HepG2 (cell line): ENCODE measurements at regions not wholly inside any gene's neighbourhood (a gene's known extent, or its start where the extent isn't known, plus 50 kb on each side); places are given as distances from the start of the nearest gene placed in this dataset.

ENCODE experiments used
- CEBPB ChIP-seq: IDR thresholded peaks from 2 replicates; pipeline ENCODE4 v1.6.1; 2011; ENCODE audit warnings: low read depth, low read length, improper control_type of control experiment, borderline replicate concordance
- CEBPG ChIP-seq: IDR thresholded peaks from 2 replicates; pipeline ENCODE4 v1.6.1; 2016
- ETV5 ChIP-seq: IDR thresholded peaks from 2 replicates; pipeline ENCODE4 v1.6.1; 2018; ENCODE audit warnings: missing biosample characterization, missing genetic modification reagents, inconsistent platforms, borderline replicate concordance
- HMGXB4 ChIP-seq, 2 experiments: sonication (generic) in 1 of 2; formaldehyde crosslinking in 1 of 2; IDR thresholded peaks; 2 replicates each; pipeline versions ENCODE4 v1.4.0 to v1.6.1; 2018 to 2020; ENCODE audit warnings: missing genetic modification reagents in 2 of 2, borderline replicate concordance in 1 of 2, low read depth in 1 of 2, mild to moderate bottlenecking in 1 of 2, missing biosample characterization in 1 of 2
- HNF4A ChIP-seq: sonication (generic); formaldehyde crosslinking; IDR thresholded peaks from 2 replicates; pipeline ENCODE4 v1.4.0; 2020; ENCODE audit warnings: missing genetic modification reagents
- MEIS2 ChIP-seq: sonication (generic); formaldehyde crosslinking; IDR thresholded peaks from 2 replicates; pipeline ENCODE4 v1.9.0; 2021; ENCODE audit warnings: mild to moderate bottlenecking, missing genetic modification reagents
- PHF20 ChIP-seq: sonication (generic); formaldehyde crosslinking; IDR thresholded peaks from 2 replicates; pipeline ENCODE4 v1.5.0; 2020; ENCODE audit warnings: mild to moderate bottlenecking, missing genetic modification reagents
- POLR2AphosphoS5 ChIP-seq: IDR thresholded peaks from 2 replicates; pipeline ENCODE4 v1.6.1; 2012; ENCODE audit warnings: low read depth, low read length
- SP2 ChIP-seq: sonication (generic); formaldehyde crosslinking; IDR thresholded peaks from 2 replicates; pipeline ENCODE4 v1.5.1; 2020; ENCODE audit warnings: mild to moderate bottlenecking, missing genetic modification reagents
- SRSF1 ChIP-seq: fragments of 200-400 bp; formaldehyde crosslinking; optimal IDR thresholded peaks from 2 replicates; pipeline ENCODE3; 2017; ENCODE audit warnings: mild to moderate bottlenecking, low read depth, low read length, moderate library complexity
- SSRP1 ChIP-seq: IDR thresholded peaks from 2 replicates; pipeline ENCODE4 v1.6.1; 2016; ENCODE audit warnings: control low read depth
- THAP11 ChIP-seq: IDR thresholded peaks from 2 replicates; pipeline ENCODE4 v1.6.1; 2016; ENCODE audit warnings: missing biosample characterization, missing genetic modification reagents
- THAP7 ChIP-seq: sonication (generic); formaldehyde crosslinking; IDR thresholded peaks from 2 replicates; pipeline ENCODE4 v1.8.1; 2023; ENCODE audit warnings: mild to moderate bottlenecking, missing genetic modification reagents
- ZMYM4 ChIP-seq: sonication (generic); formaldehyde crosslinking; IDR thresholded peaks from 2 replicates; pipeline ENCODE4 v1.8.1; 2023; ENCODE audit warnings: mild to moderate bottlenecking, missing genetic modification reagents
- ZNF280B ChIP-seq: sonication (generic); formaldehyde crosslinking; IDR thresholded peaks from 2 replicates; pipeline ENCODE4 v1.5.0; 2020; ENCODE audit warnings: missing genetic modification reagents, mild to moderate bottlenecking, borderline replicate concordance
- ZNF280D ChIP-seq: sonication (generic); formaldehyde crosslinking; IDR thresholded peaks from 2 replicates; pipeline ENCODE4 v1.5.1; 2020; ENCODE audit warnings: mild to moderate bottlenecking, missing genetic modification reagents
- ZNF496 ChIP-seq: sonication (generic); formaldehyde crosslinking; IDR thresholded peaks from 2 replicates; pipeline ENCODE4 v1.8.1; 2023; ENCODE audit warnings: mild to moderate bottlenecking, moderate library complexity, missing genetic modification reagents; ENCODE audit not compliant: insufficient replicate concordance
- ZNF703 ChIP-seq: sonication (generic); formaldehyde crosslinking; IDR thresholded peaks from 2 replicates; pipeline ENCODE4 v1.5.1; 2020; ENCODE audit warnings: missing genetic modification reagents, mild to moderate bottlenecking, moderate library complexity, borderline replicate concordance
- ZNF770 ChIP-seq: sonication (generic); formaldehyde crosslinking; IDR thresholded peaks from 2 replicates; pipeline ENCODE4 v1.5.0; 2020; ENCODE audit warnings: mild to moderate bottlenecking, missing genetic modification reagents
- ZNF777 ChIP-seq: sonication (generic); formaldehyde crosslinking; IDR thresholded peaks from 2 replicates; pipeline ENCODE4 v1.4.0; 2020; ENCODE audit warnings: missing genetic modification reagents

GRCh38 chr22:46035742-46036557, 59.0 kb upstream of the WNT7B start (continued):
- TF ChIP-seq SSRP1 (CRISPR knock-in tag) (no peak), ZNF770 (CRISPR knock-in tag) (0 out of 2 replicates have a peak, but pooled peaks have one; percentile 27), ZNF280B (CRISPR knock-in tag) (no peak), ZNF703 (CRISPR knock-in tag) (peak; percentile 50; the same call in 1 of the 2 replicates), HMGXB4 (CRISPR knock-in tag; IDR thresholded peaks at IDR 0.05; ENCODE audit: borderline replicate concordance in 1 of 2, low read depth in 1 of 2) (peak; percentile 20 to 62; a peak in 2 of 4 replicates), SP2 (CRISPR knock-in tag) (peak; percentile 90), THAP11 (CRISPR knock-in tag) (peak; percentile 93), PHF20 (CRISPR knock-in tag) (peak; percentile 94), HNF4A (CRISPR knock-in tag) (peak; percentile 23; the same call in 1 of the 2 replicates), ZNF496 (no peak), ZNF280D (CRISPR knock-in tag) (0 out of 2 replicates have a peak, but pooled peaks have one; percentile 25), ETV5 (CRISPR knock-in tag) (peak; percentile 89), THAP7 (CRISPR knock-in tag) (peak; percentile 61; the same call in 1 of the 2 replicates), ZNF777 (CRISPR knock-in tag) (peak; percentile 75; the same call in 1 of the 2 replicates), SRSF1 (peak; percentile 71), POLR2AphosphoS5 (peak; percentile 79), CEBPG (peak; percentile 72), CEBPB (peak; percentile 95), ZMYM4 (CRISPR knock-in tag) (peak; percentile 88), MEIS2 (CRISPR knock-in tag) (0 out of 2 replicates have a peak, but pooled peaks have one; percentile 22)
